NOMO-1 treated with DMSO at 0.1 percent for 48 hours (cell line): ENCODE measurements at regions not wholly inside any gene's neighbourhood (a gene's known extent, or its start where the extent isn't known, plus 50 kb on each side); places are given as distances from the start of the nearest gene placed in this dataset.

Source experiments
- DNase-seq: peaks from one replicate; lab custom pipeline; 2025; ENCODE audit not compliant: unreplicated experiment; lab: John Stamatoyannopoulos, UW

GRCh38 chr5:175054243-175054642 lies 329.9 kb downstream of the MSX2 start:
- no peak for DNase-seq

DNA sequence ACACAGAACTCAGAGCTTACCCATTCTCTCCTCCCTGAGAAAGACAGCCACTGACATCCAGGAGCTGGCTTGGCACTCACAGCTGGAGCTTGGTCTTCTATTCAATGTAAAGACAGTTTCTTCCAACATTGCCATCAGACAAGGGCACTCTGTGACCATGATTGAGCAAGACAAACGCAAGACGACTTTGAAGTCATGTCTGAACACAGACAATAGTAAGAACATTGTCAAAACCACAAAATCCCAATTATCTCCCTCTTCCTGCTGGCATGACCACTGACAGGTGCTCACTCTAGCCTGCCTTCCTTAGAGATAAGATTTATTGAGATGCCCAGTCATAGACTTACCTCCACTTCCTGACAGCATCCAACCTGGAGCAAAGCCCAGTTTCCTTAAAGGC lies 328.0 kb downstream of the MSX2 start:
- no peak for DNase-seq

GRCh38 chr5:175047048-175047447 lies 322.7 kb downstream of the MSX2 start:
- DNase-seq, result no peak

DNA sequence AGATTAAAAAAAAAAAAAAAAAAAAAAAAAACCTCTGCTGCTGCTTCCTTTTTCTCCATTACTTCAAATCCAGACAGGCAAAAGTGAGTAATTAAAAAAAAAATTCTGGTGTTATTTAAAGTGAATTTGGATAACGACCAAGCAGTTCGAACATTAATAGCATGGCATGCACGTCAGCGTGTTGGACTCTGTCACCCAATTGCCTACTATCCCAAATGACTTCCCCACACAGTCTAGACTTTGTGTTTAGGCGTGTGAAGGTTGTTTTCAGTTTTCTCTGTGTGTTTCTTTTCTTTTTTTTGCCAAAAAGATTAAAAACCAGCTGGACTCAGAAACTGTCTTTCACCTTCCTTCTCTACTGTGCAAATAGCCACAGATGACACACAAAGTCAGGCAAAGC lies 321.4 kb downstream of the MSX2 start:
- DNase-seq, result no peak

DNA sequence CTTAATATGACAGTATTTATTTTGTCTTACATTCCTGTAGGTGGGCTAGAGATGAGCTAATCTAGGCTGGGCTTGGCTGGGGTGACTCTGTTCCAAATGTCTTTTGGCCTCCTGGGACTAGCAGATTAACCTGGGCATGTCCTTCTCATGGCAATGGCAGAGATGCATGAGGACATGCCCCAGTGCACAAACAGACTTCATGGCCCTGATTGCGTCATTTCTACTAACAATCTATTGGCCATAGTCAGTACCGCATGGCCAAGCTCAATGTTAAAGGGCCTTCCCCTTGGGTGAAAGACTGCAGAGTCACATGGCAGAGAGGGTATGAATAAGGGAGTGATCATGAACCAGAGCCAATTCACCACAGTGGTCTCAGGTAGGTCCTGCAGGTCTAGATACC lies 313.4 kb downstream of the MSX2 start:
- DNase-seq, result no peak

DNA sequence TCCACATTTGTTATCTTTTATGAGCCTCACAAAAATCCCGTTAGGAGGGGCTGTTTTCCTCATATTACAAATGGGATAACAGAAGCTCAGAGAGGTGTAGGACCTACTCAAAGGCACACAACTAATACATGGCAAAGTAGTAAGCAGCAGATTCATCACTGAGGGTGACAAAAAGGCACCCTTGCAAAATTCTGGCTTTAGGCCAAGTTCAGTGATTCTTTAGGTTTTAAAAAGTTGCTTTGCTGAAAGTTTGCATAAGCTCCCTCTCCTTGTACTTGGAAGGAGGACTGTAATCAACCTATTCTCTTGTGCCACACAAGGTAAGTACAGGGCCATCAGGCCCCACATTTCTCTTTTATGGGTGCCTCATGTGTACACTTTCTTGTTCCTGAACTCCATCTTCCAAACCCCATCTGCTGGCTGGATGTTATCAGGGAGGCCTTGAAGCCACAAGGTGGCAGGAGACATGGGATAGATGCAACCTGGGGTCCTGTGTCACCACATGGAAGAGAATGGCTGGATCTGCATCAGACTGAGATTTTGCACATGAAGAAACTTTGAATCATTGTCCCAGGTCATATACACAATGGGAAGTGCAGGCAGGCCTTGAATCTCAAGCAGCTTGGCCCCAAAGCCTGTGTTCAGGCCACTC lies 311.6 kb downstream of the MSX2 start:
- no peak for DNase-seq

- no peak for DNase-seq
Observed at GRCh38 chr5:175034924-175035323, 310.5 kb downstream of the MSX2 start.

DNA sequence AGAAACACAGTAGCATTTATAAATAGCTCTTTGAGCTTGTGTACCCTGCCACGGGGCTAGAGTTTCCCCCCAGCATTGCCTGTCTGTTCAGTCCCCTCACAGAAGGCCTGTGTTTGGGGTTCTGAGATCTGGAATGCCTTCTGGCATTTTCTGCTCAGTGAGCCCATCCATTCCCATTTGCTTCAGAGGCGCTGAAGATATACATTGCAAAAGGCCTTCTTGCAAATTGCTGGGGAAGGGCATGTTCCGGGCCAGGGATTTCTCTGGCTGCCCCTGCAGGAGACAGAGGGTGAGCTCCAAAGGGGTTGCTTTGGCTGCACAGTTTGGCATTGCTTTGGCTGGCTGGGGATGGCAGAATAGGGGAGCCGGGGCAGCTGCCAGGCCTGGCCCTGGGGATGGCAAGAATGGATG lies 308.4 kb downstream of the MSX2 start:
- no peak for DNase-seq

GRCh38 chr5:175032013-175032412 lies 307.6 kb downstream of the MSX2 start:
- no peak for DNase-seq

GRCh38 chr5:175027390-175027789 lies 303.0 kb downstream of the MSX2 start:
- DNase-seq, result no peak

DNA sequence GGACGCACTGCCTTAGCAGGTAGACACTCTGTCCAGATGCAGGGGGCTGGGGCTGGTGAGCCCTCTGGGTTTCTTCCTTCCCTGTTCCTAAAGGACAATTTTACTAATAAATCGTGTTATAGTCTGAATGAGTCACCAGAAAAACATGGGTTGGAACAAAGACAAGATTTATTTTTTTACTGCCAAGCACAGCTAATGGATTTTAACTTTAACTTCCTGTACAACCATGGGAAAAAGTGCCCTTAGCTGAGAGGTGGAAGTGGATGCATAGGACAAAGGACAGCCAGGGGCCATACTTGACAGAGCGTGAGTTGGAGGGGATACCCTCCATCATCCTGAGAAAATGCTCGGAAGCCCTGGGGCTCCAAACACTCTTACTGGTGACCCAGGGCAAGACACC lies 300.7 kb downstream of the MSX2 start:
- no peak for DNase-seq

GRCh38 chr5:175021841-175022625 lies 297.7 kb downstream of the MSX2 start:
- no peak for DNase-seq

GRCh38 chr5:175021321-175021720 lies 296.9 kb downstream of the MSX2 start:
- DNase-seq, result no peak

DNA sequence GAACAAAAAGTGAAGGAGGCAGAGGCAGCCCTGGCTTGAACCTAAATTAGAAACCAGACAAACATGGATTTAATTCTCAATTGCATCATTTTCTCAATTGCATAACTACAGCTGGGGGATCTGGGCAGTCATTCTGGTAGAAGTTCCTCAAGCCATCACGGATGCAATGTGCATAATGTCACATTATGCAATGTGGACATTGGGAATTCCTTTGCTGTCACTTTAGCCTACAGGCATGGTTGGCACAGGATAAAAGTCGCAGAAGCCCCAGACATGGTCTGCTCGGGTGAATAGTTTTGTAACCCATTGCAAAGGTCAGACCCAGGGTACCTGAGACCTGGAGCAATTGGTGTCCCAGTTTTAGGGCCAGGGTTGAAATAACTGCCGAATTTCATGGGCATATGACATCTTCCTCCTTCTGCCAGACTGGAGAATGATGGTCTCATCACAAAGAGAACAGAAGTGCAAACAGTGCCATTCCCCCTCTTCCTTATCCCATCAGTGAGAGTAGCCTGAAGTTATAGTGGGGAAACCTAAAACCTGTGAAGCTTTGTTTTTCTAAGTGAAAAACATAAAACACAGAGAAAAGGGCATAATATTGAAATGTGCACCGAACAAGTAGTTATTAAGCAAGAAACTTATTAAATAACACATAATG lies 290.8 kb downstream of the MSX2 start:
- DNase-seq, result no peak

GRCh38 chr5:175013251-175013650 lies 288.9 kb downstream of the MSX2 start:
- no peak for DNase-seq

DNA sequence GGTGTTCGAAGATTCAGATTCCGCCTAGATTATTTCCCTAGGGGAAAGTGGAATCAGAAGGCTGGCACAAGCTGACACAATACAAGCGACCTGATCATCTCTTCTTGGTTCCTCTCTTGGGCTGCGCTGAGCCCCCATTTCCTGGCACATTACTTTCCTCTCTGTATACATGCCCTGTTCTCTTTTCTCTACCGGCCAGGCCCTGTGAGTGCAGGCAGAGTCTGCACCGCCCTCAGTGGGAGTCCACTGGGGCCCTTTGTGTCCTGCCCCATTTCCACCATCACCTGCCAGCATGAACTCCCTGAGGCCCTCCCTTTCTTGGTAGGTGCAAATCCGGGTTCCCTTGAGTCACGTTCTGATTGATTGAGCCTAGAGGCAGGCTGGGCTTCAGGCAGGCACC lies 287.9 kb downstream of the MSX2 start:
- no peak for DNase-seq

DNA sequence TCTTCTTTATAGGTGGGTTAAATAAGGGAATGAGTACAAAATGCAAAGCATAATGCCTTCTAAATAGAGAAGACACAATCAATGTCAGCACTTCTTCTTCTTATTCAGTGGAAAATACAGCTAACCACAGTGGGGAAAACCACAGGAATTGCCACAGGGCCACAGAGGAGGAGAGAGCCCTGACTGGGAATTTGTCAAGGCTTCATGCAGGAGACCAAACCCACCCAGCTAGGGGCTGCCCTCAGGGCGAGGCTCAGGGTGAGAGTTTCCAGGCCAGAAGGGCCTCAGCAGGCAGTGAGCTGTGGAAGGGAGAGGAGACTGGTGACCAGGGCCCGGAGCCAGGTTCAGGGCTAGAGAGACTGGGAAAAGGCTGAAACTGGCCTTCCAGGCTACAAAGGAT lies 279.1 kb downstream of the MSX2 start:
- no peak for DNase-seq

GRCh38 chr5:175001876-175002645 lies 277.7 kb downstream of the MSX2 start:
- DNase-seq, result no peak

- no peak for DNase-seq
Observed at GRCh38 chr5:175001311-175001710, 276.9 kb downstream of the MSX2 start.

DNA sequence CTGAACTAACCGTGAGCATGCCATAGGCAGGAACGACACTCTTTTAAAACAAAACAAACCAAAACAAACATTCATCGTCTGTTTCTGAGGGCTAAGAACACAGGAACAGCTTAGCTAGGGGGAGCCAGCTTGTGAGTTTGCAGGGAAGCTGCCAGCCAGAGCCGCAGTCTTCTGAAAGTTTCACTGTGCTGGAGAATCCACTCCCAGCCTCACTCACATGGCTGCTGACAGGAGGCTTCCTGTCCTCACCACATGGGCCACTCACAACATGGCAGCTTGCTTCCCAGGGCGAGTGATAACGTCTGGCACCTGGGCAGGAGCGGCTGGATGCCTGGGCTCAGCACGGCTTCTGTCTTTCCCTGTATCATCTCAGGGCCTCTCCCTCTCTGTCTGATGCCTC lies 275.2 kb downstream of the MSX2 start:
- DNase-seq, result no peak

- DNase-seq, result no peak
Observed at GRCh38 chr5:174998131-174998730, 273.8 kb downstream of the MSX2 start.
